H9 (cell line): ENCODE measurements at regions not wholly inside any gene's neighbourhood (a gene's known extent, or its start where the extent isn't known, plus 50 kb on each side); places are given as distances from the start of the nearest gene placed in this dataset.

Source experiments
- DNase-seq: peaks from one replicate; pipeline ENCODE4 v3.0.0-alpha.2; 2017
- H2AFZ ChIP-seq: one replicate; pipeline ENCODE4 v1.6.1; 2013; ENCODE audit warnings: mild to moderate bottlenecking, low read length, control low read depth, moderate library complexity
- H2AK5ac ChIP-seq: 2 replicates; pipeline ENCODE4 v1.6.1; 2013; ENCODE audit warnings: low read length, control low read depth, mixed read lengths; ENCODE audit not compliant: insufficient read length
- H2BK120ac ChIP-seq: one replicate; pipeline ENCODE4 v1.6.1; 2013; ENCODE audit warnings: low read depth, mild to moderate bottlenecking, low read length, control low read depth, inconsistent platforms; ENCODE audit not compliant: poor library complexity, severe bottlenecking
- H2BK12ac ChIP-seq: 2 replicates; pipeline ENCODE4 v1.6.1; 2013; ENCODE audit warnings: low read length, control low read depth, mixed read lengths, low read depth; ENCODE audit not compliant: insufficient read length
- H2BK15ac ChIP-seq: 2 replicates; pipeline ENCODE4 v1.6.1; 2013; ENCODE audit warnings: low read depth, low read length, control low read depth
- H2BK20ac ChIP-seq: one replicate; pipeline ENCODE4 v1.6.1; 2013; ENCODE audit warnings: low read depth, mild to moderate bottlenecking, low read length, control low read depth, inconsistent platforms; ENCODE audit not compliant: poor library complexity, severe bottlenecking
- H2BK5ac ChIP-seq: 2 replicates; pipeline ENCODE4 v1.6.1; 2013; ENCODE audit warnings: low read length, control low read depth, mixed read lengths; ENCODE audit not compliant: insufficient read length
- H3K14ac ChIP-seq: 2 replicates; pipeline ENCODE4 v1.6.1; 2013; ENCODE audit warnings: low read length, control low read depth; ENCODE audit not compliant: insufficient read depth
- H3K18ac ChIP-seq: 2 replicates; pipeline ENCODE4 v1.6.1; 2013; ENCODE audit warnings: low read depth, mild to moderate bottlenecking, mixed read lengths, low read length, control low read depth; ENCODE audit not compliant: insufficient read length
- H3K23ac ChIP-seq: 2 replicates; pipeline ENCODE4 v1.6.1; 2013; ENCODE audit warnings: low read length, control low read depth, mixed read lengths, low read depth; ENCODE audit not compliant: insufficient read length
- H3K23me2 ChIP-seq: 2 replicates; pipeline ENCODE4 v1.6.1; 2013; ENCODE audit warnings: low read depth, mild to moderate bottlenecking, mixed read lengths, low read length, control low read depth; ENCODE audit not compliant: insufficient read length, poor library complexity, severe bottlenecking
- H3K27ac ChIP-seq: 2 replicates; pipeline ENCODE4 v1.5.1; 2013; ENCODE audit warnings: low read length, control low read depth, mixed read lengths, low read depth; ENCODE audit not compliant: insufficient read length
- H3K27me3 ChIP-seq: 2 replicates; pipeline ENCODE4 v1.6.1; 2013; ENCODE audit warnings: low read length, control low read depth, inconsistent platforms; ENCODE audit not compliant: insufficient read depth
- H3K4ac ChIP-seq: 2 replicates; pipeline ENCODE4 v1.6.1; 2013; ENCODE audit warnings: low read depth, mild to moderate bottlenecking, control low read depth, inconsistent platforms, low read length, moderate library complexity
- H3K4me1 ChIP-seq: 2 replicates; pipeline ENCODE4 v1.6.1; 2013; ENCODE audit warnings: low read length, control low read depth, inconsistent platforms; ENCODE audit not compliant: insufficient read depth
- H3K4me2 ChIP-seq: 2 replicates; pipeline ENCODE4 v1.6.1; 2013; ENCODE audit warnings: low read length, control low read depth, mixed read lengths; ENCODE audit not compliant: insufficient read length, insufficient read depth
- H3K56ac ChIP-seq: 2 replicates; pipeline ENCODE4 v1.6.1; 2013; ENCODE audit warnings: low read depth, mild to moderate bottlenecking, mixed read lengths, low read length, control low read depth; ENCODE audit not compliant: insufficient read length
- H3K79me1 ChIP-seq: 2 replicates; pipeline ENCODE4 v1.6.1; 2013; ENCODE audit warnings: low read depth, mild to moderate bottlenecking, moderate library complexity, low read length, control low read depth, inconsistent platforms; ENCODE audit not compliant: insufficient read depth, poor library complexity, severe bottlenecking
- H3K79me2 ChIP-seq: 2 replicates; pipeline ENCODE4 v1.6.1; 2013; ENCODE audit warnings: low read length, control low read depth, inconsistent platforms; ENCODE audit not compliant: insufficient read depth
- H3K9ac ChIP-seq: 2 replicates; pipeline ENCODE4 v1.6.1; 2013; ENCODE audit warnings: low read length, control low read depth, mixed read lengths; ENCODE audit not compliant: insufficient read length; ENCODE audit errors: extremely low read depth
- H3K9me3 ChIP-seq: one replicate; pipeline ENCODE4 v1.6.1; 2013; ENCODE audit warnings: low read depth, low read length, inconsistent platforms; ENCODE audit not compliant: control insufficient read depth
- H3T11ph ChIP-seq: one replicate; pipeline ENCODE4 v1.6.1; 2013; ENCODE audit warnings: mild to moderate bottlenecking, low read length, control low read depth, inconsistent platforms
- H4K20me1 ChIP-seq: one replicate; pipeline ENCODE4 v1.6.1; 2013; ENCODE audit not compliant: control insufficient read depth, insufficient read length, insufficient read depth
- H4K5ac ChIP-seq: 2 replicates; pipeline ENCODE4 v1.6.1; 2013; ENCODE audit warnings: low read depth, mild to moderate bottlenecking, mixed read lengths, low read length, control low read depth; ENCODE audit not compliant: insufficient read length
- H4K8ac ChIP-seq: replicated peaks from 2 replicates; pipeline ENCODE4 v1.6.1; 2013; ENCODE audit warnings: low read length, control low read depth, mixed read lengths, low read depth; ENCODE audit not compliant: insufficient read length
- H4K91ac ChIP-seq: 2 replicates; pipeline ENCODE4 v1.6.1; 2013; ENCODE audit warnings: low read depth, mild to moderate bottlenecking, moderate library complexity, mixed read lengths, low read length, control low read depth; ENCODE audit not compliant: insufficient read length
- H3K27ac Mint-ChIP-seq, 3 experiments: 2 replicates in 2 of 3; 3 replicates in 1 of 3; pipeline ENCODE4 v1.8.0; 2020 to 2021; ENCODE audit warnings: mixed read lengths in 3 of 3, mild to moderate bottlenecking in 1 of 3, moderate library complexity in 1 of 3
- H3K27me3 Mint-ChIP-seq: 2 replicates; pipeline ENCODE4 v1.8.0; 2021; ENCODE audit warnings: low read depth, mild to moderate bottlenecking, moderate library complexity, mixed read lengths
- H3K36me3 Mint-ChIP-seq, 3 experiments: 2 replicates in 2 of 3; 3 replicates in 1 of 3; pipeline ENCODE4 v1.8.0; 2020 to 2021; ENCODE audit warnings: low read depth in 3 of 3, mixed read lengths in 3 of 3; ENCODE audit not compliant: insufficient read depth in 1 of 3
- H3K4me1 Mint-ChIP-seq, 2 experiments: 2 replicates each; pipeline ENCODE4 v1.8.0; 2020; ENCODE audit warnings: mixed read lengths in 2 of 2
- H3K4me3 Mint-ChIP-seq, 2 experiments: 2 replicates in 1 of 2; 3 replicates in 1 of 2; pipeline ENCODE4 v1.8.0; 2020 to 2021; ENCODE audit warnings: mild to moderate bottlenecking in 2 of 2, mixed read lengths in 2 of 2, moderate library complexity in 1 of 2
- H3K9me3 Mint-ChIP-seq, 2 experiments: 2 replicates in 1 of 2; 3 replicates in 1 of 2; pipeline ENCODE4 v1.8.0; 2020; ENCODE audit warnings: mild to moderate bottlenecking in 2 of 2, mixed read lengths in 2 of 2, moderate library complexity in 1 of 2
- WGBS: extraction: QIAGEN DNeasy Blood & Tissue Kit; methylation state at CpG from one replicate; pipeline ENCODE4 v1.1.7; 2013; ENCODE audit warnings: missing lambda C conversion rate, low lambda C conversion rate, mixed read lengths; ENCODE audit not compliant: insufficient read length; ENCODE audit errors: extremely low coverage; 5-methylcytosine and 5-hydroxymethylcytosine counted together
- TF ChIP-seq, protein P1 (sequence below): fragments of 200-600 bp; sonication (generic); conservative IDR thresholded peaks from 3 replicates; pipeline ENCODE4 v1.8.0; 2021; ENCODE audit warnings: antibody characterized with exemption, mild to moderate bottlenecking

DNA sequence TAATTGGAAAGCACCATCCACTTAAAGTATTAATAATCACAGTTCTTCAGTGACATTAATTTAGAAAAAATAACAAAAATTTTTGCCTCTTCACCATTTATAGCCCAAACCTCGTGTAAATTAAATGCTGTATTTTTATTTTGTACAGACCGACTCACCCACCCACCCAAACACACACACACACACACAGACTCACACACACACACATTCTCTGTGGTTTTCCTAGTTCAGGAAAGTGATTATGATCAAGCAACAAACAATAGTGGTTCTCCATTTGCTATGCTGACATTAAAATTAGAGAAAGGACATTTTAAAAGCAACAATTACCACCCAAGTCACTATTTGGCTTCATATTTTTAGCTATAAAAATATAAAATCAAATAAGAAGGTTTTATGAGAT lies 112.5 kb upstream of the FLRT2 start:
- no peaks in the 10 kb centered on the region for H4K20me1 ChIP-seq
- H3K18ac ChIP-seq: no peak overlapping the region
- no peak overlapping the region for H3K14ac ChIP-seq
- no peak overlapping the region for H3K9ac ChIP-seq
- H3K23me2 ChIP-seq: no peaks in the 10 kb centered on the region
- no peak overlapping the region for H4K91ac ChIP-seq
- H2BK12ac ChIP-seq: no peak overlapping the region
- Mint-ChIP-seq H3K4me1 (0 out of 4 replicates have a peak, but pooled peaks cover 0 to 2% of the 10 kb centered on the region in 2 experiments), H3K27me3 (no peaks in the 10 kb centered on the region), H3K27ac (no peak overlapping the region), H3K36me3 (no peaks in the 10 kb centered on the region), H3K9me3 (no peaks in the 10 kb centered on the region), H3K4me3 (no peak overlapping the region)
- H3T11ph ChIP-seq: no peak overlapping the region
- no peaks in the 10 kb centered on the region for H3K4me1 ChIP-seq
- no peak overlapping the region for H3K4ac ChIP-seq
- H3K23ac ChIP-seq: no peak overlapping the region
- H2BK15ac ChIP-seq: no peak overlapping the region
- H4K8ac ChIP-seq: no peak overlapping the region
- H2BK5ac ChIP-seq: no peak overlapping the region
- H2BK20ac ChIP-seq: no peak overlapping the region
- no peaks in the 10 kb centered on the region for H3K79me1 ChIP-seq
- H3K27me3 ChIP-seq: no peaks in the 10 kb centered on the region
- no peak overlapping the region for H3K4me2 ChIP-seq
- no peak overlapping the region for H2BK120ac ChIP-seq
- no peak overlapping the region for H3K56ac ChIP-seq
- DNase-seq: no peak
- TF ChIP-seq, protein P1, sequence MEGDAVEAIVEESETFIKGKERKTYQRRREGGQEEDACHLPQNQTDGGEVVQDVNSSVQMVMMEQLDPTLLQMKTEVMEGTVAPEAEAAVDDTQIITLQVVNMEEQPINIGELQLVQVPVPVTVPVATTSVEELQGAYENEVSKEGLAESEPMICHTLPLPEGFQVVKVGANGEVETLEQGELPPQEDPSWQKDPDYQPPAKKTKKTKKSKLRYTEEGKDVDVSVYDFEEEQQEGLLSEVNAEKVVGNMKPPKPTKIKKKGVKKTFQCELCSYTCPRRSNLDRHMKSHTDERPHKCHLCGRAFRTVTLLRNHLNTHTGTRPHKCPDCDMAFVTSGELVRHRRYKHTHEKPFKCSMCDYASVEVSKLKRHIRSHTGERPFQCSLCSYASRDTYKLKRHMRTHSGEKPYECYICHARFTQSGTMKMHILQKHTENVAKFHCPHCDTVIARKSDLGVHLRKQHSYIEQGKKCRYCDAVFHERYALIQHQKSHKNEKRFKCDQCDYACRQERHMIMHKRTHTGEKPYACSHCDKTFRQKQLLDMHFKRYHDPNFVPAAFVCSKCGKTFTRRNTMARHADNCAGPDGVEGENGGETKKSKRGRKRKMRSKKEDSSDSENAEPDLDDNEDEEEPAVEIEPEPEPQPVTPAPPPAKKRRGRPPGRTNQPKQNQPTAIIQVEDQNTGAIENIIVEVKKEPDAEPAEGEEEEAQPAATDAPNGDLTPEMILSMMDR: no peak
- H3K79me2 ChIP-seq: no peaks in the 10 kb centered on the region
- no peaks in the 10 kb centered on the region for H3K9me3 ChIP-seq
- WGBS: no CpG with 5 or more reads among the region's 2 CpGs
- H2AFZ ChIP-seq: no peak overlapping the region
- no peak overlapping the region for H3K27ac ChIP-seq
- H4K5ac ChIP-seq: no peak overlapping the region
- no peak overlapping the region for H2AK5ac ChIP-seq
